ENCODE measurements at regions not wholly inside any gene's neighbourhood (a gene's known extent, or its start where the extent isn't known, plus 50 kb on each side); places are given as distances from the start of the nearest gene placed in this dataset.

DNA sequence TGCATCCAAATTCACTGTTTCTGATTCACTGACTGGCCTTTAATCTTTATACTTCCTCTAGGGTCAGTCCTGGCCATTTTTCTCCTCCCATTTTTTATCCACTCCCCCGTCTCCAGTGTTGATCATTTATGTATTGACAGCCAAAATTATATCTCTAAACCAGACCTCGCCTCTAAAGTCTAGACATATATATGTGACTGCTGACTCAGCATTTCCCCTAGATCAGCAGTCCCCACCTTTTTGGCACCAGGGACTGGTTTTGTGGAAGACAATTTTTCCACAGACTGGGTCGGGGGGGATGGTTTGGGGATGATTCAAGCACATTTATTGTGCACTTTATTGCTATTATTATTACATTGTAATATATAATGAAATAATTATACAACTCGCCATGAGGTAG is 88.3 kb upstream of the DAAM1 start:
- intact Hi-C loops (cut with micrococcal nuclease; ENCODE audit: unreplicated experiment) = no loop called here
- no peak for TF ChIP-seq EZH2phosphoT487 (IDR thresholded peaks at IDR 0.05; ENCODE audit: borderline replicate concordance, low read depth, low read length)
- TF ChIP-seq, protein P1, sequence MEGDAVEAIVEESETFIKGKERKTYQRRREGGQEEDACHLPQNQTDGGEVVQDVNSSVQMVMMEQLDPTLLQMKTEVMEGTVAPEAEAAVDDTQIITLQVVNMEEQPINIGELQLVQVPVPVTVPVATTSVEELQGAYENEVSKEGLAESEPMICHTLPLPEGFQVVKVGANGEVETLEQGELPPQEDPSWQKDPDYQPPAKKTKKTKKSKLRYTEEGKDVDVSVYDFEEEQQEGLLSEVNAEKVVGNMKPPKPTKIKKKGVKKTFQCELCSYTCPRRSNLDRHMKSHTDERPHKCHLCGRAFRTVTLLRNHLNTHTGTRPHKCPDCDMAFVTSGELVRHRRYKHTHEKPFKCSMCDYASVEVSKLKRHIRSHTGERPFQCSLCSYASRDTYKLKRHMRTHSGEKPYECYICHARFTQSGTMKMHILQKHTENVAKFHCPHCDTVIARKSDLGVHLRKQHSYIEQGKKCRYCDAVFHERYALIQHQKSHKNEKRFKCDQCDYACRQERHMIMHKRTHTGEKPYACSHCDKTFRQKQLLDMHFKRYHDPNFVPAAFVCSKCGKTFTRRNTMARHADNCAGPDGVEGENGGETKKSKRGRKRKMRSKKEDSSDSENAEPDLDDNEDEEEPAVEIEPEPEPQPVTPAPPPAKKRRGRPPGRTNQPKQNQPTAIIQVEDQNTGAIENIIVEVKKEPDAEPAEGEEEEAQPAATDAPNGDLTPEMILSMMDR (conservative IDR thresholded peaks at IDR 0.05; ENCODE audit: low read length) = no peak
- H3K4me2 ChIP-seq (ENCODE audit: low read length) = no peak overlapping the region
- CTCF ChIA-PET (ENCODE audit: unreplicated experiment) = no interaction called here
- H2AFZ ChIP-seq (ENCODE audit: low read length) = no peak overlapping the region
- no peaks in the 10 kb centered on the region for H3K9me2 ChIP-seq (ENCODE audit: insufficient read depth, low read length)
- no peaks in the 10 kb centered on the region for H3K79me2 ChIP-seq (ENCODE audit: insufficient read depth, low read depth, low read length)
- no peak overlapping the region for H3K27ac ChIP-seq (ENCODE audit: low read depth, low read length, poor library complexity, severe bottlenecking)
- no peaks in the 10 kb centered on the region for H3K4me1 ChIP-seq (ENCODE audit: insufficient read depth, low read length, poor library complexity, severe bottlenecking)
- no peaks in the 10 kb centered on the region for H4K20me1 ChIP-seq (ENCODE audit: insufficient read depth, low read length)
- POLR2A ChIA-PET = no interaction called here
- no peaks in the 10 kb centered on the region for H3K9me3 ChIP-seq (ENCODE audit: low read length)
- no peaks in the 10 kb centered on the region for H3K36me3 ChIP-seq (ENCODE audit: insufficient read depth, low read length)
- no peak overlapping the region for H3K4me3 ChIP-seq (ENCODE audit: low read depth, low read length, poor library complexity, severe bottlenecking)
- DNase-seq (ENCODE audit: low spot score) = no peak
- no TSS peak for BruUV-seq (replicated peaks)

DNA sequence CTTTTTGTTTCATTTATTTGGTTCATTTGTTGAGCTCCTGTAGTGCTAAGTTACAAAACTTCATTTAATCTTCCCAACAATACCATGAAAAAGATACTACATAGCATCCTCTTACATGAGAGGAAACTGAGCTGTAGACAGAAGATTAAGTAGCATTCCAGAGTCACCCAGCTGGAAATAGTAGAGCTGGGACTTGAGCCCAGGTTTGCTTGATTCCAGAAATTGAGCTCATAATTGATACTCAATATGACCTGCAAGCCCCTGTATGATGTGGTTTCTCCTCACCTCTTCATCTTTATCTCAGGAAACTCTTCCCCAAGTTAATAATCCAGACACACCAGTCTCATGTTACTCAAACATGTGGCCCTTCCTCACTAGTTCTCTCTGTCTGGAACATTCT is 87.0 kb upstream of the DAAM1 start:
- intact Hi-C loops (cut with micrococcal nuclease; ENCODE audit: unreplicated experiment) = no loop called here
- no peaks in the 10 kb centered on the region for H3K79me2 ChIP-seq (ENCODE audit: insufficient read depth, low read depth, low read length)
- H3K9me3 ChIP-seq (ENCODE audit: low read length) = no peaks in the 10 kb centered on the region
- H3K4me3 ChIP-seq (ENCODE audit: low read depth, low read length, poor library complexity, severe bottlenecking) = no peak overlapping the region
- BruUV-seq (replicated peaks) = no TSS peak
- no peak overlapping the region for H3K27ac ChIP-seq (ENCODE audit: low read depth, low read length, poor library complexity, severe bottlenecking)
- no peaks in the 10 kb centered on the region for H4K20me1 ChIP-seq (ENCODE audit: insufficient read depth, low read length)
- ChIA-PET POLR2A (interaction anchor here (0.5 to 0.6 kb wide), 3 partner anchors 13 to 336 kb away, joined by 3 read pairs; no protein-coding TSS in a partner anchor), CTCF (ENCODE audit: unreplicated experiment) (no interaction called here)
- no peaks in the 10 kb centered on the region for H3K9me2 ChIP-seq (ENCODE audit: insufficient read depth, low read length)
- no peak overlapping the region for H3K4me2 ChIP-seq (ENCODE audit: low read length)
- TF ChIP-seq, protein P1 (conservative IDR thresholded peaks at IDR 0.05; ENCODE audit: low read length) = no peak
- TF ChIP-seq EZH2phosphoT487 (IDR thresholded peaks at IDR 0.05; ENCODE audit: borderline replicate concordance, low read depth, low read length) = no peak
- no peak for DNase-seq (ENCODE audit: low spot score)
- H2AFZ ChIP-seq (ENCODE audit: low read length) = peak overlapping the region; percentile 27; the same call in 1 of the 2 replicates
- H3K4me1 ChIP-seq (ENCODE audit: insufficient read depth, low read length, poor library complexity, severe bottlenecking) = peaks cover 2% of the 10 kb centered on the region
- no peaks in the 10 kb centered on the region for H3K36me3 ChIP-seq (ENCODE audit: insufficient read depth, low read length)

DNA sequence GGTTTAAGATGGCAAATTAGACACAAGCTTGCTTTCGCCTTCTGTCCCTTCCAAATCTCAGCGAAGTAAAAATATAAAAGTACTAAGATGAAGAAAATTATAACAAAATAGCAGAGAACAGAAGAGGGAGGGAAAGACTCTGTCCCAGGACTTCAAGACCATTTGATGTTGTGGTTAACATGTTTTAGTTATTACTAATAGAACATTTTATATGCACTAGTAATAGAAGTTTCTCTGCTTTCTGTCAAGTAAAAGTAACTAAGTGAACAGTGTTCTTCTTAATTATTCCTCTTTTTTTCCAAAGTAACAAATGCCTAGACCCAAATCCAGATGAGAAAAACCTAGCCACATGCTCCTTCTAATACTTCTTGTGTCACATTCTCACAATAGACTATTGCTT is 85.1 kb upstream of the DAAM1 start:
- Histone ChIP-seq H3K9me2 (ENCODE audit: insufficient read depth, low read length) (no peaks in the 10 kb centered on the region), H4K20me1 (ENCODE audit: insufficient read depth, low read length) (no peaks in the 10 kb centered on the region), H3K4me2 (ENCODE audit: low read length) (no peak overlapping the region), H3K4me1 (ENCODE audit: insufficient read depth, low read length, poor library complexity, severe bottlenecking) (peaks cover 21% of the 10 kb centered on the region), H3K4me3 (ENCODE audit: low read depth, low read length, poor library complexity, severe bottlenecking) (no peak overlapping the region), H3K36me3 (ENCODE audit: insufficient read depth, low read length) (no peaks in the 10 kb centered on the region), H3K9me3 (ENCODE audit: low read length) (no peaks in the 10 kb centered on the region), H2AFZ (ENCODE audit: low read length) (no peak overlapping the region), H3K27ac (ENCODE audit: low read depth, low read length, poor library complexity, severe bottlenecking) (no peak overlapping the region), H3K79me2 (ENCODE audit: insufficient read depth, low read depth, low read length) (no peaks in the 10 kb centered on the region)
- no TSS peak for BruUV-seq (replicated peaks)
- DNase-seq (ENCODE audit: low spot score) = no peak
- intact Hi-C loops (cut with micrococcal nuclease; ENCODE audit: unreplicated experiment) = no loop called here
- TF ChIP-seq, protein P1 (conservative IDR thresholded peaks at IDR 0.05; ENCODE audit: low read length) = no peak
- TF ChIP-seq EZH2phosphoT487 (IDR thresholded peaks at IDR 0.05; ENCODE audit: borderline replicate concordance, low read depth, low read length) = no peak
- ChIA-PET POLR2A (interaction anchor here (0.6 kb wide), 1 partner anchor 1334 kb away, joined by 3 read pairs; no protein-coding TSS in a partner anchor), CTCF (ENCODE audit: unreplicated experiment) (no interaction called here)

All from OCI-LY7 (cell line).